H9 (cell line): ENCODE measurements at regions not wholly inside any gene's neighbourhood (a gene's known extent, or its start where the extent isn't known, plus 50 kb on each side); places are given as distances from the start of the nearest gene placed in this dataset.
"Not testable (repeated sequence)": the region's sequence is repeated elsewhere in the genome, so short reads cannot be mapped to it uniquely, and the experiment has no call there.

Source experiments
- DNase-seq: peaks from one replicate; pipeline ENCODE4 v3.0.0-alpha.2; 2017
- H2AFZ ChIP-seq: one replicate; pipeline ENCODE4 v1.6.1; 2013; ENCODE audit warnings: mild to moderate bottlenecking, low read length, control low read depth, moderate library complexity
- H2AK5ac ChIP-seq: 2 replicates; pipeline ENCODE4 v1.6.1; 2013; ENCODE audit warnings: low read length, control low read depth, mixed read lengths; ENCODE audit not compliant: insufficient read length
- H2BK120ac ChIP-seq: one replicate; pipeline ENCODE4 v1.6.1; 2013; ENCODE audit warnings: low read depth, mild to moderate bottlenecking, low read length, control low read depth, inconsistent platforms; ENCODE audit not compliant: poor library complexity, severe bottlenecking
- H2BK12ac ChIP-seq: 2 replicates; pipeline ENCODE4 v1.6.1; 2013; ENCODE audit warnings: low read length, control low read depth, mixed read lengths, low read depth; ENCODE audit not compliant: insufficient read length
- H2BK15ac ChIP-seq: 2 replicates; pipeline ENCODE4 v1.6.1; 2013; ENCODE audit warnings: low read depth, low read length, control low read depth
- H2BK20ac ChIP-seq: one replicate; pipeline ENCODE4 v1.6.1; 2013; ENCODE audit warnings: low read depth, mild to moderate bottlenecking, low read length, control low read depth, inconsistent platforms; ENCODE audit not compliant: poor library complexity, severe bottlenecking
- H2BK5ac ChIP-seq: 2 replicates; pipeline ENCODE4 v1.6.1; 2013; ENCODE audit warnings: low read length, control low read depth, mixed read lengths; ENCODE audit not compliant: insufficient read length
- H3K14ac ChIP-seq: 2 replicates; pipeline ENCODE4 v1.6.1; 2013; ENCODE audit warnings: low read length, control low read depth; ENCODE audit not compliant: insufficient read depth
- H3K18ac ChIP-seq: 2 replicates; pipeline ENCODE4 v1.6.1; 2013; ENCODE audit warnings: low read depth, mild to moderate bottlenecking, mixed read lengths, low read length, control low read depth; ENCODE audit not compliant: insufficient read length
- H3K23ac ChIP-seq: 2 replicates; pipeline ENCODE4 v1.6.1; 2013; ENCODE audit warnings: low read length, control low read depth, mixed read lengths, low read depth; ENCODE audit not compliant: insufficient read length
- H3K23me2 ChIP-seq: 2 replicates; pipeline ENCODE4 v1.6.1; 2013; ENCODE audit warnings: low read depth, mild to moderate bottlenecking, mixed read lengths, low read length, control low read depth; ENCODE audit not compliant: insufficient read length, poor library complexity, severe bottlenecking
- H3K27ac ChIP-seq: 2 replicates; pipeline ENCODE4 v1.5.1; 2013; ENCODE audit warnings: low read length, control low read depth, mixed read lengths, low read depth; ENCODE audit not compliant: insufficient read length
- H3K27me3 ChIP-seq: 2 replicates; pipeline ENCODE4 v1.6.1; 2013; ENCODE audit warnings: low read length, control low read depth, inconsistent platforms; ENCODE audit not compliant: insufficient read depth
- H3K4ac ChIP-seq: 2 replicates; pipeline ENCODE4 v1.6.1; 2013; ENCODE audit warnings: low read depth, mild to moderate bottlenecking, control low read depth, inconsistent platforms, low read length, moderate library complexity
- H3K4me1 ChIP-seq: 2 replicates; pipeline ENCODE4 v1.6.1; 2013; ENCODE audit warnings: low read length, control low read depth, inconsistent platforms; ENCODE audit not compliant: insufficient read depth
- H3K4me2 ChIP-seq: 2 replicates; pipeline ENCODE4 v1.6.1; 2013; ENCODE audit warnings: low read length, control low read depth, mixed read lengths; ENCODE audit not compliant: insufficient read length, insufficient read depth
- H3K56ac ChIP-seq: 2 replicates; pipeline ENCODE4 v1.6.1; 2013; ENCODE audit warnings: low read depth, mild to moderate bottlenecking, mixed read lengths, low read length, control low read depth; ENCODE audit not compliant: insufficient read length
- H3K79me1 ChIP-seq: 2 replicates; pipeline ENCODE4 v1.6.1; 2013; ENCODE audit warnings: low read depth, mild to moderate bottlenecking, moderate library complexity, low read length, control low read depth, inconsistent platforms; ENCODE audit not compliant: insufficient read depth, poor library complexity, severe bottlenecking
- H3K79me2 ChIP-seq: 2 replicates; pipeline ENCODE4 v1.6.1; 2013; ENCODE audit warnings: low read length, control low read depth, inconsistent platforms; ENCODE audit not compliant: insufficient read depth
- H3K9ac ChIP-seq: 2 replicates; pipeline ENCODE4 v1.6.1; 2013; ENCODE audit warnings: low read length, control low read depth, mixed read lengths; ENCODE audit not compliant: insufficient read length; ENCODE audit errors: extremely low read depth
- H3K9me3 ChIP-seq: one replicate; pipeline ENCODE4 v1.6.1; 2013; ENCODE audit warnings: low read depth, low read length, inconsistent platforms; ENCODE audit not compliant: control insufficient read depth
- H3T11ph ChIP-seq: one replicate; pipeline ENCODE4 v1.6.1; 2013; ENCODE audit warnings: mild to moderate bottlenecking, low read length, control low read depth, inconsistent platforms
- H4K20me1 ChIP-seq: one replicate; pipeline ENCODE4 v1.6.1; 2013; ENCODE audit not compliant: control insufficient read depth, insufficient read length, insufficient read depth
- H4K5ac ChIP-seq: 2 replicates; pipeline ENCODE4 v1.6.1; 2013; ENCODE audit warnings: low read depth, mild to moderate bottlenecking, mixed read lengths, low read length, control low read depth; ENCODE audit not compliant: insufficient read length
- H4K8ac ChIP-seq: replicated peaks from 2 replicates; pipeline ENCODE4 v1.6.1; 2013; ENCODE audit warnings: low read length, control low read depth, mixed read lengths, low read depth; ENCODE audit not compliant: insufficient read length
- H4K91ac ChIP-seq: 2 replicates; pipeline ENCODE4 v1.6.1; 2013; ENCODE audit warnings: low read depth, mild to moderate bottlenecking, moderate library complexity, mixed read lengths, low read length, control low read depth; ENCODE audit not compliant: insufficient read length
- H3K27ac Mint-ChIP-seq, 3 experiments: 2 replicates in 2 of 3; 3 replicates in 1 of 3; pipeline ENCODE4 v1.8.0; 2020 to 2021; ENCODE audit warnings: mixed read lengths in 3 of 3, mild to moderate bottlenecking in 1 of 3, moderate library complexity in 1 of 3
- H3K27me3 Mint-ChIP-seq: 2 replicates; pipeline ENCODE4 v1.8.0; 2021; ENCODE audit warnings: low read depth, mild to moderate bottlenecking, moderate library complexity, mixed read lengths
- H3K36me3 Mint-ChIP-seq, 3 experiments: 2 replicates in 2 of 3; 3 replicates in 1 of 3; pipeline ENCODE4 v1.8.0; 2020 to 2021; ENCODE audit warnings: low read depth in 3 of 3, mixed read lengths in 3 of 3; ENCODE audit not compliant: insufficient read depth in 1 of 3
- H3K4me1 Mint-ChIP-seq, 2 experiments: 2 replicates each; pipeline ENCODE4 v1.8.0; 2020; ENCODE audit warnings: mixed read lengths in 2 of 2
- H3K4me3 Mint-ChIP-seq, 2 experiments: 2 replicates in 1 of 2; 3 replicates in 1 of 2; pipeline ENCODE4 v1.8.0; 2020 to 2021; ENCODE audit warnings: mild to moderate bottlenecking in 2 of 2, mixed read lengths in 2 of 2, moderate library complexity in 1 of 2
- H3K9me3 Mint-ChIP-seq, 2 experiments: 2 replicates in 1 of 2; 3 replicates in 1 of 2; pipeline ENCODE4 v1.8.0; 2020; ENCODE audit warnings: mild to moderate bottlenecking in 2 of 2, mixed read lengths in 2 of 2, moderate library complexity in 1 of 2
- WGBS: extraction: QIAGEN DNeasy Blood & Tissue Kit; methylation state at CpG from one replicate; pipeline ENCODE4 v1.1.7; 2013; ENCODE audit warnings: missing lambda C conversion rate, low lambda C conversion rate, mixed read lengths; ENCODE audit not compliant: insufficient read length; ENCODE audit errors: extremely low coverage; 5-methylcytosine and 5-hydroxymethylcytosine counted together
- TF ChIP-seq, protein P1 (sequence below): fragments of 200-600 bp; sonication (generic); conservative IDR thresholded peaks from 3 replicates; pipeline ENCODE4 v1.8.0; 2021; ENCODE audit warnings: antibody characterized with exemption, mild to moderate bottlenecking

DNA sequence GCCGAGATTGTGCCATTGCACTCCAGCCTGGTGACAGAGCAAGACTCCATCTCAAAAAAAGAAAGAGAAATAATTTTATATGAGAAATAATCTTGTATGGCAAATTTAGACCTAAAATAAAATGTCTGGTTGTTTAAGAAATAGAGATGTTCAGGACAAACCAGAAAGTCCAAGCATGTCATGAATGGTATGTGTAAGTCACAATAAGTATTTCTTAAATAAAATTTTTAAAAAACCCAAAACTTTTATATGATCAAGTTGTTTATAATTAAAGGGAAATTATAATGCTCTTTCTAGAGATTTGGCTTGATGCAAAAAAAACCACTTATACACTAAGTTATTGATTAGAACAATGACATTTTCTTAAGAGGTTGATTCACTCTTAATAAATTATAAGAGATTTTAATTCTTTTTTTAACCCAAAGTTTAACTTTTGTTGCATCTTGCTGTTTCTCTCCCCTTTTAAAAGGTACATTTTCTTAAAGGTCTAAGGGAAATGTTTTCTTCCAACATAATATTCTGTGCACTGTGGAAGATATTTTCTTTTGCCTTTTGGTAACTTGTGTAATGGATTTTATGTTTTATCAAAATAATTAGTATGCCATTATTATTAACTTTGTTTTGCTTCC lies 105.7 kb downstream of the RTP4 start:
- Histone ChIP-seq H3K79me2 (no peaks in the 10 kb centered on the region), H3K4me2 (no peak overlapping the region), H4K5ac (no peak overlapping the region), H3K27ac (no peak overlapping the region), H4K8ac (no peak overlapping the region), H3K23me2 (no peaks in the 10 kb centered on the region), H3K27me3 (no peaks in the 10 kb centered on the region), H2BK12ac (no peak overlapping the region), H3K23ac (no peak overlapping the region), H2AK5ac (no peak overlapping the region), H2AFZ (no peak overlapping the region), H3K18ac (no peak overlapping the region), H3K14ac (no peak overlapping the region), H4K20me1 (no peaks in the 10 kb centered on the region), H2BK15ac (no peak overlapping the region), H2BK5ac (no peak overlapping the region), H3K79me1 (no peaks in the 10 kb centered on the region), H3K9ac (no peak overlapping the region), H3K56ac (no peak overlapping the region), H2BK20ac (no peak overlapping the region), H3K9me3 (peaks cover 27% of the 10 kb centered on the region), H3K4me1 (no peaks in the 10 kb centered on the region), H2BK120ac (no peak overlapping the region), H4K91ac (no peak overlapping the region), H3T11ph (no peak overlapping the region), H3K4ac (no peak overlapping the region)
- no CpG with 5 or more reads among the region's 1 CpG for WGBS
- H3K27ac Mint-ChIP-seq, result no peak overlapping the region
- peaks cover 5% of the 10 kb centered on the region for H3K27me3 Mint-ChIP-seq
- H3K36me3 Mint-ChIP-seq, result peaks cover 51 to 77% (median 72%) of the 10 kb centered on the region in 3 experiments
- peaks cover 81 to 90% of the 10 kb centered on the region in 2 experiments for H3K9me3 Mint-ChIP-seq
- H3K4me1 Mint-ChIP-seq, result peaks cover under 1 to 7% of the 10 kb centered on the region in 2 experiments; a peak in 3 of 4 replicates
- TF ChIP-seq, protein P1, sequence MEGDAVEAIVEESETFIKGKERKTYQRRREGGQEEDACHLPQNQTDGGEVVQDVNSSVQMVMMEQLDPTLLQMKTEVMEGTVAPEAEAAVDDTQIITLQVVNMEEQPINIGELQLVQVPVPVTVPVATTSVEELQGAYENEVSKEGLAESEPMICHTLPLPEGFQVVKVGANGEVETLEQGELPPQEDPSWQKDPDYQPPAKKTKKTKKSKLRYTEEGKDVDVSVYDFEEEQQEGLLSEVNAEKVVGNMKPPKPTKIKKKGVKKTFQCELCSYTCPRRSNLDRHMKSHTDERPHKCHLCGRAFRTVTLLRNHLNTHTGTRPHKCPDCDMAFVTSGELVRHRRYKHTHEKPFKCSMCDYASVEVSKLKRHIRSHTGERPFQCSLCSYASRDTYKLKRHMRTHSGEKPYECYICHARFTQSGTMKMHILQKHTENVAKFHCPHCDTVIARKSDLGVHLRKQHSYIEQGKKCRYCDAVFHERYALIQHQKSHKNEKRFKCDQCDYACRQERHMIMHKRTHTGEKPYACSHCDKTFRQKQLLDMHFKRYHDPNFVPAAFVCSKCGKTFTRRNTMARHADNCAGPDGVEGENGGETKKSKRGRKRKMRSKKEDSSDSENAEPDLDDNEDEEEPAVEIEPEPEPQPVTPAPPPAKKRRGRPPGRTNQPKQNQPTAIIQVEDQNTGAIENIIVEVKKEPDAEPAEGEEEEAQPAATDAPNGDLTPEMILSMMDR, result no peak
- no peak for DNase-seq
- no peak overlapping the region for H3K4me3 Mint-ChIP-seq

DNA sequence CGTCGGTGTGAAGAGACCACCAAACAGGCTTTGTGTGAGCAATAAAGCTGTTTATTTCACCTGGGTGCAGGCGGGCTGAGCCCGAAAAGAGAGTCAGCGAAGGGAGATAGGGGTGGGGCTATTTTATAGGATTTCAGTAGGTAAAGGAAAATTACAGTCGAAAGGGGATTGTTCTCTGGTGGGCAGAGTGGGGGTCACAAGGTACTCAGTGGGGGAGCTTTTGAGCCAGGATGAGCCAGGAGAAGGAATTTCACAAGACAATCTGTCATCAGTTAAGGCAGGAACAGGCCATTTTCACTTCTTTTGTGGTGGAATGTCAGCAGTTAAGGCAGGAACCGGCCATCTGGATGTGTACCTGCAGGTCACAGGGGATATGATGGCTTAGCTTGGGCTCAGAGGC lies 98.1 kb downstream of the RTP4 start:
- H3K4me1 ChIP-seq, H3K27me3 Mint-ChIP-seq, H3K4me3 Mint-ChIP-seq, H4K91ac ChIP-seq, H2BK12ac ChIP-seq, H3K9ac ChIP-seq, H2BK5ac ChIP-seq, H3K27me3 ChIP-seq, H3K18ac ChIP-seq, H3K4me2 ChIP-seq, H2BK120ac ChIP-seq, H3T11ph ChIP-seq, H2AK5ac ChIP-seq, H3K4ac ChIP-seq, H4K20me1 ChIP-seq, H3K23me2 ChIP-seq, H2AFZ ChIP-seq, H3K56ac ChIP-seq, H3K23ac ChIP-seq, H3K79me2 ChIP-seq, H3K79me1 ChIP-seq, H4K8ac ChIP-seq, H3K9me3 ChIP-seq, H2BK15ac ChIP-seq, H2BK20ac ChIP-seq, H3K14ac ChIP-seq, H4K5ac ChIP-seq: not testable (repeated sequence)
- peak overlapping the region; percentile 52 for H3K27ac ChIP-seq
- Mint-ChIP-seq H3K27ac (peak overlapping the region; percentile 96 to 99 (median 99)), H3K4me1 (peaks cover 28 to 31% of the 10 kb centered on the region in 2 experiments), H3K36me3 (peaks cover 28 to 34% (median 29%) of the 10 kb centered on the region in 3 experiments), H3K9me3 (peaks cover 27 to 29% of the 10 kb centered on the region in 2 experiments)
- peak; percentile 69 for DNase-seq
- no CpG with 5 or more reads among the region's 7 CpGs for WGBS
